ENCODE measurements at regions not wholly inside any gene's neighbourhood (a gene's known extent, or its start where the extent isn't known, plus 50 kb on each side); places are given as distances from the start of the nearest gene placed in this dataset.

GRCh38 chr3:40615110-40615915 is 90.6 kb downstream of the ZNF621 start:
- TF ChIP-seq CTCF (conservative IDR thresholded peaks at IDR 0.05 in 1 of 2, IDR thresholded peaks at IDR 0.05 in 1 of 2; ENCODE audit: extremely low read depth in 1 of 2, insufficient read depth in 1 of 2, low read depth in 1 of 2, low read length in 2 of 2) (no peak), EZH2 (IDR thresholded peaks at IDR 0.05; ENCODE audit: borderline replicate concordance, low read length) (no peak)
